OCI-LY1 (cell line): ENCODE measurements at regions not wholly inside any gene's neighbourhood (a gene's known extent, or its start where the extent isn't known, plus 50 kb on each side); places are given as distances from the start of the nearest gene placed in this dataset.

ENCODE experiments used
- H2AFZ ChIP-seq: fragments of 200-600 bp; sonication (generic), shearing (Covaris generic); 2 replicates; pipeline ENCODE4 v1.6.0; 2014; ENCODE audit warnings: antibody characterized with exemption, mild to moderate bottlenecking, low read length
- H3F3A ChIP-seq: fragments of 200-600 bp; sonication (generic), shearing (Covaris generic); 2 replicates; pipeline ENCODE4 v1.6.0; 2014; ENCODE audit warnings: mild to moderate bottlenecking, antibody characterized with exemption, low read length, moderate library complexity; ENCODE audit not compliant: insufficient read depth
- H3K27ac ChIP-seq: fragments of 200-600 bp; sonication (generic); 2 replicates; pipeline ENCODE4 v1.5.1; 2014; ENCODE audit warnings: low read length, mixed run types, mild to moderate bottlenecking, low read depth; ENCODE audit not compliant: poor library complexity, severe bottlenecking
- H3K27me3 ChIP-seq: fragments of 200-600 bp; sonication (generic); 2 replicates; pipeline ENCODE4 v1.6.0; 2014; ENCODE audit warnings: antibody characterized with exemption, mild to moderate bottlenecking, low read length, moderate library complexity; ENCODE audit not compliant: insufficient read depth
- H3K36me3 ChIP-seq: fragments of 200-600 bp; sonication (generic); 2 replicates; pipeline ENCODE4 v1.6.1; 2014; ENCODE audit warnings: mild to moderate bottlenecking, antibody characterized with exemption, low read length, moderate library complexity, mixed read lengths; ENCODE audit not compliant: insufficient read depth
- H3K4me1 ChIP-seq: fragments of 200-600 bp; sonication (generic); 2 replicates; pipeline ENCODE4 v1.5.1; 2014; ENCODE audit warnings: mild to moderate bottlenecking, low read length, moderate library complexity; ENCODE audit not compliant: insufficient read depth, severe bottlenecking
- H3K4me2 ChIP-seq: fragments of 200-600 bp; sonication (generic), shearing (Covaris generic); 2 replicates; pipeline ENCODE4 v1.6.1; 2014; ENCODE audit warnings: low read length
- H3K4me3 ChIP-seq: fragments of 200-600 bp; sonication (generic); 2 replicates; pipeline ENCODE4 v1.5.1; 2014; ENCODE audit warnings: low read length, low read depth, mild to moderate bottlenecking, mixed read lengths; ENCODE audit not compliant: poor library complexity, severe bottlenecking
- H3K79me2 ChIP-seq: fragments of 200-600 bp; shearing (Covaris generic); 2 replicates; pipeline ENCODE4 v1.6.1; 2016; ENCODE audit warnings: mixed run types, low read length, mixed read lengths; ENCODE audit not compliant: insufficient read depth
- H3K9ac ChIP-seq: fragments of 200-600 bp; sonication (generic), shearing (Covaris generic); 2 replicates; pipeline ENCODE4 v1.6.1; 2014; ENCODE audit warnings: mild to moderate bottlenecking, low read length, mixed read lengths
- H3K9me2 ChIP-seq: fragments of 200-600 bp; sonication (generic), shearing (Covaris generic); 2 replicates; pipeline ENCODE4 v1.6.1; 2014; ENCODE audit warnings: low read depth, mild to moderate bottlenecking, low read length, mixed read lengths
- H3K9me3 ChIP-seq: fragments of 200-600 bp; shearing (Covaris generic); 2 replicates; pipeline ENCODE4 v1.6.1; 2014; ENCODE audit warnings: low read length, mixed read lengths
- H4K20me1 ChIP-seq: fragments of 200-600 bp; sonication (generic), shearing (Covaris generic); 2 replicates; pipeline ENCODE4 v1.6.0; 2016; ENCODE audit warnings: mild to moderate bottlenecking, low read length; ENCODE audit not compliant: insufficient read depth
- CTCF ChIP-seq: fragments of 200-600 bp; sonication (generic), shearing (Covaris generic); IDR thresholded peaks from 2 replicates; pipeline ENCODE4 v1.5.1; 2017; ENCODE audit warnings: mild to moderate bottlenecking, antibody characterized with exemption, low read length, moderate library complexity, mixed read lengths
- EZH2 ChIP-seq: fragments of 200-600 bp; sonication (generic), shearing (Covaris generic); IDR thresholded peaks from 2 replicates; pipeline ENCODE4 v1.8.0; 2017; ENCODE audit warnings: borderline replicate concordance, mixed run types, mild to moderate bottlenecking, antibody characterized with exemption, low read length, moderate library complexity, mixed read lengths

- Histone ChIP-seq H4K20me1 (no peaks in the 10 kb centered on the region), H3K9me2 (no peaks in the 10 kb centered on the region; the same call in 1 of the 2 replicates), H3K9me3 (no peaks in the 10 kb centered on the region), H3K27me3 (no peaks in the 10 kb centered on the region), H3K4me3 (no peak overlapping the region), H2AFZ (no peak overlapping the region), H3K79me2 (no peaks in the 10 kb centered on the region), H3K4me2 (no peak overlapping the region), H3K36me3 (no peaks in the 10 kb centered on the region), H3K9ac (no peak overlapping the region), H3F3A (no peaks in the 10 kb centered on the region), H3K4me1 (no peaks in the 10 kb centered on the region), H3K27ac (no peak overlapping the region)
- TF ChIP-seq CTCF (no peak), EZH2 (no peak)
Observed at GRCh38 chr7:16027396-16027795, 340.9 kb upstream of the MEOX2 start.

DNA sequence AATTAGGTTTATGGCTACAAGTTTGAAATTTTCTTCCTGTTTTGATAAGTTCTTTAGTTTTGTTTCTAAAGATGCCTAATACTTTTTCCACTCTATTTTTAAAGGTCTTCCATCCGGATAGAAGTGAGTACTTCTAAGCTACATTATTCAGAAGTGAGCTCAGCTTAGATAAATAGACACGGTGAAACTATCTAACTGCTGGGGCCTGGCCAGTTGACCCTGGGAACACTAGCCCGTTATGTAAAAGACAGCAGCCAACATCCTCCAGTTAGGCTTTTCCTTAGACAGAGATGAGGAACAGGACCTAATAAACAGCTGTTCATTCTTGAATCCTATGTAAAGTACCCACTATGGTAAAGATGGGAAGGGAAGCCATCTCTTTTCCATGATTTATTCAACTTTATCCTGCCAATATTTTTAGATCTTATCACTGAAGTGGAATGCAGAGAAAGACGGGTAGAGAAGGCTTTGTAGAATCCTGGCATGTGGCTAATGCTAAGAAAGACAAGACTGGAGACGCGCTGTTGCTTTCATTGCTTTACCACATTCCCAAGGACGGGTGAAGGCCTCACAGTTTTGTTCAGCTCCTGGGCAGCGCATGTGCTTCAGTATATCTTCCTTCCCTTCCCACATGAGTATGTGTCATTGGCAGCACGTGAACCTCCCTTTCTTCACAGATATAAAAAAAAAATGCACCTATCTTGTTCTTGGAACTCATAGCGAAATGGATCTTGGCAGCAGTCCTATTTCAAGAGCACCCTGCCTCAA, 340.0 kb upstream of the MEOX2 start:
- no peaks in the 10 kb centered on the region for H3K9me3 ChIP-seq

GRCh38 chr7:16025696-16026095, 339.2 kb upstream of the MEOX2 start:
- no peak overlapping the region for H3K27ac ChIP-seq
- no peak overlapping the region for H3K4me3 ChIP-seq
- no peaks in the 10 kb centered on the region for H3K4me1 ChIP-seq
- H3K36me3 ChIP-seq, result no peaks in the 10 kb centered on the region
- no peaks in the 10 kb centered on the region for H3K9me2 ChIP-seq
- no peaks in the 10 kb centered on the region for H3K9me3 ChIP-seq
- no peaks in the 10 kb centered on the region for H3F3A ChIP-seq
- no peaks in the 10 kb centered on the region for H3K79me2 ChIP-seq
- H3K4me2 ChIP-seq, result no peak overlapping the region
- H4K20me1 ChIP-seq, result no peaks in the 10 kb centered on the region
- H3K9ac ChIP-seq, result no peak overlapping the region
- no peaks in the 10 kb centered on the region for H3K27me3 ChIP-seq
- no peak for TF ChIP-seq EZH2
- no peak for TF ChIP-seq CTCF
- H2AFZ ChIP-seq, result no peak overlapping the region

More for the DNA sequence above, 340.0 kb upstream of the MEOX2 start:
- Histone ChIP-seq H3K9me2 (no peaks in the 10 kb centered on the region), H3K27ac (no peak overlapping the region), H3K9ac (no peak overlapping the region), H4K20me1 (no peaks in the 10 kb centered on the region), H3K4me2 (no peak overlapping the region), H3K4me1 (no peaks in the 10 kb centered on the region), H3K4me3 (no peak overlapping the region), H2AFZ (no peak overlapping the region), H3K27me3 (no peaks in the 10 kb centered on the region), H3K36me3 (no peaks in the 10 kb centered on the region), H3F3A (no peaks in the 10 kb centered on the region), H3K79me2 (no peaks in the 10 kb centered on the region)
- no peak for TF ChIP-seq EZH2

- Histone ChIP-seq H3K9me2 (no peaks in the 10 kb centered on the region), H3F3A (no peaks in the 10 kb centered on the region), H3K9me3 (no peaks in the 10 kb centered on the region), H3K4me3 (no peak overlapping the region), H3K4me2 (no peak overlapping the region), H3K79me2 (no peaks in the 10 kb centered on the region), H2AFZ (no peak overlapping the region), H3K27ac (no peak overlapping the region), H4K20me1 (no peaks in the 10 kb centered on the region), H3K4me1 (no peaks in the 10 kb centered on the region), H3K36me3 (no peaks in the 10 kb centered on the region), H3K9ac (no peak overlapping the region), H3K27me3 (no peaks in the 10 kb centered on the region)
- TF ChIP-seq EZH2 (no peak), CTCF (no peak)
Observed at GRCh38 chr7:16023503-16023902, 337.0 kb upstream of the MEOX2 start.
